ENCODE measurements at regions not wholly inside any gene's neighbourhood (a gene's known extent, or its start where the extent isn't known, plus 50 kb on each side); places are given as distances from the start of the nearest gene placed in this dataset.

DNA sequence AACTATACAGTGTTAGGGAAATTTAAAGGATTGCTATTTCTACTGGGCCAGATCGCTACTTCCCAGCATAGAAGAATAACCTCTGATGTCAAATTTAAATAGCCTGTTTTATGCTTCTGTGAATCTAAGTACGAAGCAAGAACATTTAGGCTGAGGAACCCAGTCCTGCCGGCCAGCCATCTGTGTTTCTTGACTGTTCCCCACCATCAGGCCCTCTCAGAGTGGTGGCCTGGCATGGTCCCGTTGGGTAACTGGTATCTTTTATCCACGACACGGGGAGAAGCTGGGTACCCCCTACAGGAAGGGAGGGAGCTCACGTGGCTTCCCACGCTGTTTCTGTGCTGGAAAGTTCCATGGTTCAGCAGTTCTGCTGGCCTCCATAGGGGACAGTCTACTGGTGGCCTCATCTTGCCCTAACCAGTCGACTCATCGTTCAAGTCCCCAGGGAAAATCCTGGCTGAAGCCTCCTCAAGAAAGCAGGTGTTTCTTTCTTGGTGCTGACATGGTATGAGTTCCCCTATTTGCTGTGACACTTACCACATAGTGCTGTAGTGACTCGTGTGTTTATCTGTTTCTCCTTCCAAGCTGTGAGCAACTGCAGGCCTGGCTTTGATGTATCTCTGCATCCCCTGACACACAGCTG is 201.7 kb upstream of the NLRP1 start:
- no peak for DNase-seq (ENCODE audit: low read depth)

DNA sequence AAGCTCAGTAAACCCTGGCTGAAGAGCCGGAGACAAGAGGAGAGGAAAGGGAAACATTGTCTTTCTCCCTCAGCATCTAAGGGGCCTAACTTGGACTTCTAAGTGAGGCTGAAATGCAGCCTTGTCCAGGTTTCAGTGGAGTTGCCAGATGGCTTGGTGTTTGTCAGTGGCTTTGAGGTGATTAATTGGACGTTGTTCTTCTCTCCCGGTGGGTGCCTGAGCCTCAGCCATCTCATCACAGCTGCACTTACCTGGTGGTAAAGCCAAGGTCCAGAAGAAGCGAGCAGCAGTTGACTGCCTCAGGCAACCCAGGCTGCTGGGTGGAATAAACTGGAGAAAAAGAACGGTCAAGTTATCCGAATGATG is 202.2 kb upstream of the NLRP1 start:
- DNase-seq (ENCODE audit: low read depth): no peak

DNA sequence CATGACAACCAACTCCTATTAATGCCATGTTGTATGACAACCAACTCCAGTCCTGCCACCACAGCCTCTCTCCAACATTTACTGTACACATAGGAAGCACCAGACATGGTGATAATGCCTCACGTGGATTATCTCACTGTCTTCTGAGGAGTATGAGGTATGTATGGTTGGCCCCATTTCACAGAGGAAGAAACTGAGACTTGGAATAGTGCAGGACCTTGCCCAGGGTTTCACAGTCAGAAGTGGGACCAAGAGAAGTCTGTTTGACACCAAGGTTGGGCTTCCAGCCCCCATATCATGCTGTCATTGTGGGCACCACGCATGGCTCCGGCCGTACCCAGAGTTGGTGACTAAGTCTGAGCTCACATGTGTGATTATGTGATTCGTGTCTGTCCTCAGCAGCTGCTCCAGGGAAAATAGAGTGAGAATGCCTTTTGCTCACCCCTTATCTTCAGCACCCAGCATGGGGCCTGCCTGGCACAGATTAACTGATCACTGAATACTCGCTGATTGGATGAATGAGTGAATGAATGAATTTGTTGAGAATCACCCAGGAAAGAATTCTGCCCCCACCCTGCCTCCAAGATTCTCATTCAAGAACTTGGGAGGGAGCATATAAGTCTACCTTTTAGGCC is 204.1 kb upstream of the NLRP1 start:
- DNase-seq (ENCODE audit: low read depth): no peak

DNA sequence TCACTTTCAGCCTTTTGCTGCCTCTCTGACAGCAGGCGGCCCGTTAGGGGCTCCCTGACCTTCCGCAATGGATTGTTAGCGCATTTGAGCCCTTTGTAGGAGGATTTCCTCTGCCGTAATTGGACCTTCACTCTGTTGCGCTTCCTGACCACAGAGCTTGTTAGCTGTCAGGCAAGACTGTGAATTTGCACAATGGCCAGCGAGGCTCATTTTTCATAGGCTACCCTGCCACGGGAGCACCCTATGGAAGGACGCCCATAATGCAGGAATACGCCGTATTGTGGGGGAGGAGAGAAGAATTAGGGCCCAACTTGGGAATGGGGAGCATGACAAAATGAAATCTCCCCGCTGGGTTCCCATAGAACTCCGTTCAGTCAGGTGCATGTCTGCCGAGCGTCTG is 205.2 kb upstream of the NLRP1 start:
- no peak for DNase-seq (ENCODE audit: low read depth)

DNA sequence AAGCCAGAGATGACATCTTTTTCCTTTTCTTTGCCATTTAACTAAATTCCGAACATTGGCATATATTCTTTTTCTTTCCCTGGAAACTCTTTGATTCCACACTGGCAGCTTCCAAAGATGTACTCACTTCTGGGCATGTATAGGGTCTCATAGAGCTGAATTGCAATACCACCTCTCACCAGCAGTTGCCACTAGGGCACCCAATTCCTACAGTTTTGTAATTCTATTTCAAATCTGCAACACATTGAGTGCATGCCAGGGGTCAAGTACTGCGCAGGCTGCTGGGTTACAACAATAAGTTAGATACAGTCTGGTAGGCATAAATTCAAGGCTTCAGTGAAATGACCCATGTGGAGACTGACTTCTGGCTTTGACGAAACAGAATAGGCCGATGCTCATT is 208.8 kb upstream of the NLRP1 start:
- no peak for DNase-seq (ENCODE audit: low read depth)

DNA sequence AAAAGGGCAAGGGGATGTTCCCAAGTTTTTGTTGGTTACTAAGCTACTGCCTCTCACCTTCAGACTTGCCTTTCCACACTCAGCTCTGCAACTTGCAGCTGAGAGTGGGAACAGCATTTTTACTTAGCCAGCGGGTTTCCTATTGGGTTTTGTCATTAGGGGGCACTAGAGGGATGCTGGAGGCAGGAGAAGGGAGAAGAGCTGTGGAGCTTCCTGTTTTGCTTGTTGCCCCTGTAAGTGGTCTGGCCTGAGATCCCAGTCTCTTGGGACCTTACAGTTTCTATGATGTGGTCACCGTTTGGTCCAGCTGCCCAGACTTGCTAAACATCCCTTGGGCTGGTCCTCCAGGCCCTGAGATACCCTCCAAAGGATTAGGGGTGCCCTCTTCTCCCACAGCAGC is 209.6 kb upstream of the NLRP1 start:
- DNase-seq (ENCODE audit: low read depth): no peak

DNA sequence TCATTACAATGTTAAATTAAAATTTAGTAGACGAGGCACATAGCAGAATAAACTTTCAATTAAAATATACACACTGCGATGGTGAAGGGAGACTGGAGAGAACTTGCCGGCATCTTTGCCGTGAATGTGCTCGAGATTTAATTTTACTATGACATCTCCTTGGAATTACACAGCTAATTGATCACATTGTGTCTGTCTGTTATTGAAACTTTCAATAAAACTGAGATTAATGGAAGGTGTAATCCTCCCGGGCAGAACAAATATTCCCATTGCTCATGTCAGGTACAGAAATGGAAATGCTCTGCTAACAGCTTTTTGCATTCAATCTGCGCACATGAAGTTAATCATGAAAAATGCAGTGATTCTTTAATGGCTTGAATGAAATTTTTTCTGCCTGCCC is 210.1 kb upstream of the NLRP1 start:
- DNase-seq (ENCODE audit: low read depth): no peak

DNA sequence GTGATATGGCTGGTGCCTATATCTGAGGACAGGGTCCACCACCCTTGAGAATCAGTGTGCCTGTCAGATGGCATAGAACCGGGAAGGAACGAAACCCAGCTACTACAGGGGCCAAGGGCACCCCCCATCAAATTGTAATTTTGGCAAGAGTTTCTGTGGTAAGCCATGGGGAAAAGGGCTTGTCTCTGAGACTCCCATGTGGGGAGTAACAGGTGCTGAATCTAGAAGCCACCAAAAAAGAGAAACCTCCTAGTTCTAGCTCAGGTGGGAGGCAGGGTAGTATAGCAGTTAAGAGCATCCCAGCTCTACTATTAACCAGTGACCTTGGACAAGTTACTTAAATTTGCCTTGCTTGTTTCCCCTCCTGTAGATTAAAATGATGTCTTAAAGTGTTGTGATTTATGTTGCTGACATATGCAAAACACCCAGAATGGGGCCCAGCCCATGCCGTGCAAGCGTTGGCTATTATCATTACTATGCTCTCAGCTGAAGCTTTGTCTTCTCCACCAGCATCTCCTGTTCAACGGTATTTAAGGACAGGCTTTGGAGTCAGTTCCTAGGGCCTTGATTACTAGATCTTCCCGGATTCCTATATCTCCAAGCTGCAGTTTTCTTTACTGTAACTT is 210.7 kb upstream of the NLRP1 start:
- no peak for DNase-seq (ENCODE audit: low read depth)

DNA sequence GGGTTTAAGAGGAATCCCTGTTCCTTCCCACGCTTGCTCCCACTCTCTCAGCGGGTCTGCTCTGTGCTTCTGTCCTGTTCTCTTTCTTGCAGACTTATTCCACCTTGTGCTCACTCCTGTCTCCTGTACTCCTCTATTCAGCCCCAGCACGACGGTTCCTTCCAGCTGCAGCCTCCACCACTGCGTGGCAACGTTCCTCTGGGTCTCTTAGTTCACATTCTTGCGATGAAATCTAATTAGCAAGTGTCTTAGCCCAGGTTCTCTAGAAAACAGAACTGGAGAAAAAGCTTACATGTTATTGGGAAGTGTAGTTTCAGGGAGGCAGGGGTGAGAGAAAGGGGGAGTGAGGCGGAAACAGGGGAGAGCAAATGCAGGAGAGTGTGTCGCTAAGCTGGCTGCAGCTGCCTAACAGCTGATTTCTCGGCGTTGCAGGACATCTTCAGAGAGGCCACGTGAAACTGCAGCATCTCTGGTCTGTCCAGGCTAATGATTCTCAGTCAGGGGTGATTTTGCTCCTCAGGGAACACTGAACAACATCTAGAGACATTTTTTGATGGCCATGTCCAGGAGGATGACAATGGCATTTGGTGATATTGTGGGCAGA is 213.2 kb upstream of the NLRP1 start:
- DNase-seq (ENCODE audit: low read depth): no peak

DNA sequence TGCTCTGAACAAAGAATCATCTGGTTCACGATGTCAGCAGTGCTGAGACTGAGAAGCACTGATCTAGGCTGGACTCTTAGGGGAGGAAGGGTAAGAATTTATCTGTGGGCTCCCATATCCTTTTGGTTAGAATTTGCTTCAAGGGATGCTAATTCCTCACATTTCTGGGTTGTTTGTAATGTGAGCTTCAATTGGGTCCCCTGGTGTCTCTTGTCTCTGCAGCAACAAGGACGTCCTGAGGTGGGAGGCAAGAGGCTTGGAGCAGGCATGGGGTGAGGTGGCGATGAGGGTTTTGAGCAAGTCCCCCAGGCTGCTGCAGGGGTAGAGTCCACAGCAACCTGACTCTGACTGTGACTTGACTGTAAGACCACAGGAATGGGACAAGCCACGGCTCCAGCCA is 213.8 kb upstream of the NLRP1 start:
- no peak for DNase-seq (ENCODE audit: low read depth)

DNA sequence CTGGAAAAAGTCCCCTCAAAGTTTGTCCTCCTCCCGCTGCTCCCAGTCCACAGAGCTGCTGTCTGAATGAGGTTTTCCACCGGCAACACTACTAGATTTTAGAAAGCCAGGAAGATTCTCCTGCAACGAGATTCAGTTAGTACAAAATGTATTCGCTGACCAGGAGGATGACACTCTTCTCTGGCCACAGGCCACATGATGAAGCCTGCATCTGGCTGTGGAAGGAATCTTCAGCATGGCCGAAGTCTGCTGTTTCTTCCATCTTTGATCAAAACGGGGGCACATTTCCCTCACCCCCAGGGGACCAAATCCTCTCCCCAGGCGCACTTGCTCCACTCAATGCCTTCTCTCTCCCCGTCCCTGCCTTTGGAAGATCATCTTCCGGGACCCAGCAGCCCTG is 215.8 kb upstream of the NLRP1 start:
- no peak for DNase-seq (ENCODE audit: low read depth)

DNA sequence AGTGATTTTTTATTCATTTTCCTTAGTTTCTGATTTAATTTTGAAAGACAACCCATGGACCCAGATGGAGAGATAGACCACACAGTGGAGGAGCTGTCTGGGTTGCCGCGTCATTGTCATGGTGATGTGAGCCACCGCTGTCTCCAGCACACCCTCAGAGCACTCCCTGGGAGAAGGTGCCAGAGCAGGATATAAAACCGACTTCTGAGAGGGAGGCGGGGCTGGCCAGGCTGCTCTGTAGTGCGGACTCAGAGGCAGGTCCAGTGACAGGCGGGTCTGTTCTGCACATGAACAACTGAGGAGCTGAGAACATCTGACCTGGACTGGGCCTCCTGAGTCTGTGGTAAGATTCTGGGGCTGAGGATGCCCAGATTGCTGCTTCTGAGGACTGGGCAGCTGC is 216.3 kb upstream of the NLRP1 start:
- DNase-seq (ENCODE audit: low read depth): no peak

DNA sequence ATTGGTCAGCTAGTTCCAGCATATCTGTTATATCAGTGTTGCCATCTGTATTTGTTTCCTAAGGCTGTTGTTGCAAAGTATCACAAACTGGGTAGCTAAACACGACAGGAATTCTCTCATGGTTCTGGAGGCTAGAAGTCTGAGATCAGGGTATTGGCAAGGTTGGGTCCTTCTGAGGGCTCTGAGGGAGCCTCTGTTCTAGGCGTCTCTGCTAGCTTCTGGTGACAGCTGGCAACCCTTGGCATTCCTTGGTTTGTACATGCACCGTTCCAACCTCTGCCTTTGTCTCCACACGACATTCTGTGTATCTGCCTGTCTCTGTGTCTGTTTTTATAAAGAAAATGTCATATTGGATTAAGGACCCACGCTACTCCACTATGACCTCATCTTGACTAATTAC is 219.9 kb upstream of the NLRP1 start:
- DNase-seq (ENCODE audit: low read depth): no peak

DNA sequence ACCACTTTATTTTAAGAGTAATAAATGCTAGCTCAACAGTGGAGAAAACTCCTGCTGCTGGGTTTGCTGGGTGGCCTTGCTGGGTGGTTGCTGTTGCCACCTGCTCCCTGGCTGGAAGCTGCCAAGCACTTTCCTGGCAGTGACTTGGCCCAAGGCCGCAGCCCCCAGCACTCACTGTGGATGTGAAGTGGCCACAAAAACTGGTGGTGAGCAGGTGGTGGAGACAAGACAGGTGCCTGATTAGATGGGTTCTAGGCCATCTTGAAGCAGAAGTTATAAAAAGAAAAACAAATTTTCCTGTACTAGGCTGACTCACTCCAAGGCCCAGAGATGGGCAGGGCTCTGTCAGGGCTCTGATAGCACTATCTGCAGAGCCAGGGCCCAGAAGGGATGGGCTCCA is 224.7 kb upstream of the NLRP1 start:
- no peak for DNase-seq (ENCODE audit: low read depth)

DNA sequence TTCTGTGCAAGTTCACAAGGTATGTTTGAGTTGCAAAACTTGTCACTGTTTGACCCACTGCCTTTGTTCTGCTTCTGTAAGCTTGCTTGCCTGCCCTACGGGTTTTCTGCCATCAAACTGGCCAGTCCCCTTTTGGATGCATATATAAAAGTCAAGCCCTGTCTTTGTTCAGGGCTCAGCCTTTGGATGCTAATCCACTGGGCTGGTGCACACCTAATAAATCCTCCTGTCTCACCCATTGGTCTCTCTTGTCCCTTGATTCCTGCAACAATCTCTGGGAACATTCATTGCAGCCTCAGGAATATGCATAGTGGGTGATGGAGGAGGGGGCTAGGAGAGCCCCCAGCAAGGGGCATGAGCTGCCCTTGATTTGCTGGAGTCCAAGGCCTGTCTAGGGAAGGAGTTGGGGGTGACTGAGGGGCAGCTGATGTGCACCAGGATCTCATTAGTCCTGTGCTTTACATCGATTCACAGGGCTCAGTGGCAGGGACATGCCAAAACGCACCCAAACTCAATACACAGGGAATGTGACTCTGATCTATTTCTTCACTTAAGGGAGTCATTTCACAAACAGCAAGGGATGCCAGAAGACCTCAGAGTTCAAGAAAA is 225.4 kb upstream of the NLRP1 start:
- DNase-seq (ENCODE audit: low read depth): no peak

DNA sequence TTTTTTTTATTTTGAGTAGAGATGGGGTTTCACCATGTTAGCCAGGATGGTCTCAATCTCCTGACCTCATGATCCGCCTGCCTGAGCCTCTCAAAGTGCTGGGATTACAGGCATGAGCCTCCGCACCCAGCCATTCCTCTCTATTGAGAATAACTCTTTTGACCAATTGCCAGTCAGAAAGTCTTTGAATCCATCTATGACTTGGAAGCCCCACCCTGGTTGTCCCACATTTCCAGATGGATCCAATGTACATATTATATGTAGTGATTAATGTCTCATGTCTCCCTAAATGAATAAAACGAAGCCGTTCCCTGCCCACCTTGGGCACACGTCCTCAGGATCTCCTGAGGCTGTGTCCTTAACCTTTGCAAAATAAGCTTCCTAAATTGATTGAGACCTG is 228.3 kb upstream of the NLRP1 start:
- DNase-seq (ENCODE audit: low read depth): no peak

DNA sequence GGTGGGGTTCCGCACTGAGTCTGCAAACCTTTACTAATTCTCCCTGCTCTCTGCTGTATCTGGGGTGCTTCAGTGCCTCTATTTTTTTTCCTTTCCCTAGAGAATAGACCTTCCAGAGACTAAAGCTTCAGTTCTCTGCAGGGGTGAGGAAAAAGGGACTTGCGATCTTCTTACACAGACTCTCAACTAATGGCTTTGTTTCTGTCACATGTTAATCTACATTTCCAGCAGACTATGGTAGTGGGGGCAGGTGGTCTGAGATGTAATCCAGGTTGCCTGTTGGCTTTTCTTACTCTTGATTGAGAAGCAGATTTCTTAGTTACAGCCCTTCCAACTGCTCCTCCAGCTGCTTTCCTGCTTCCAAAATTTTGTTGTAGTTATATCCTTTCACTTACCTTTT is 229.0 kb upstream of the NLRP1 start:
- DNase-seq (ENCODE audit: low read depth): no peak

DNA sequence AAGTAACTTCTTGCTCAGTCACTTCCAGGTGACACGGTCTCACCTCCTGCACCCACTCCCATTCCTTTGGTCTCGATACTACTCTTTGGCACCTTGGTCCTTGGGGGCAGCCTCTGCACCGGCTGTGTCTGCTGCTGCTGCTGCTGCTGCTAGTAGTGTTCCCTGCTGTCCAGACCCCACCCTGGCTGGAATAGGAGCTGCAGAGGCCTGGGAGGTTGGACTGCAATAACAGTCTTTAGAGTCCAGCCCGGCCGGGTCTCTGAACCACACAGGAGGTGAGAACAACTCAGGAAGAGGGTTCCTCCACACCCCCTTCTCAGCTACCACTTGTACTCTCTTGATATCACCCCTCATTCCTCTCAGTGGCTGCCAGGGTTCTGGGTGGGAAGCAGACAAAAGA is 231.1 kb upstream of the NLRP1 start:
- DNase-seq (ENCODE audit: low read depth): no peak

DNA sequence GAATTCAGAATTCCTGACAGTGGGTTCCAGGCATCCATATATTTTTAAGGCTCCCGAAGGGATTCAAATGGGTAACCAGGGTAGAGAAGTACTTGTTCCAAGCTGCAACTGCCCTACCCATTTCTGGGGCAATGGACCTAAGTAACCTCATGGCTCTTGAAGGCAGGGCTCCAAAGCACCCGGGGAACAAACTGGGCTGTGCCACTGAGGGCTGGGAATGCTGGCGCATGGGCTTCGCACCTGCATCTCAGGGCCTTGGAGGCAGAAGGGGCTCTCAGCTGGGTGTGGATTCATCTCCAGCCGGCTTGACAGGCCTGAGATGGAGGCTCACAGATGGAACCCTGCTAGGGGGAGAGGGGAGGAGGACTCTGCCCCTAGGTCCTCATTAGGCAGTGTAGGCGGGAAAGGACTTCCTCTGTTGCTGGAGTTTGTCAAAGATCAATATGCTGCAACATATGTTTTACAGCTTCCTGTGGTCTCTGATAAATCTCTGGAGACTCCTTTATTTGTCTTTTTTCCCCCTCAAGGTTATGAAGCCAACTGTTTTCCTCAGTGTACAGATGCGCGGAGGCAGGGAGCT is 232.3 kb upstream of the NLRP1 start:
- no peak for DNase-seq (ENCODE audit: low read depth)

DNA sequence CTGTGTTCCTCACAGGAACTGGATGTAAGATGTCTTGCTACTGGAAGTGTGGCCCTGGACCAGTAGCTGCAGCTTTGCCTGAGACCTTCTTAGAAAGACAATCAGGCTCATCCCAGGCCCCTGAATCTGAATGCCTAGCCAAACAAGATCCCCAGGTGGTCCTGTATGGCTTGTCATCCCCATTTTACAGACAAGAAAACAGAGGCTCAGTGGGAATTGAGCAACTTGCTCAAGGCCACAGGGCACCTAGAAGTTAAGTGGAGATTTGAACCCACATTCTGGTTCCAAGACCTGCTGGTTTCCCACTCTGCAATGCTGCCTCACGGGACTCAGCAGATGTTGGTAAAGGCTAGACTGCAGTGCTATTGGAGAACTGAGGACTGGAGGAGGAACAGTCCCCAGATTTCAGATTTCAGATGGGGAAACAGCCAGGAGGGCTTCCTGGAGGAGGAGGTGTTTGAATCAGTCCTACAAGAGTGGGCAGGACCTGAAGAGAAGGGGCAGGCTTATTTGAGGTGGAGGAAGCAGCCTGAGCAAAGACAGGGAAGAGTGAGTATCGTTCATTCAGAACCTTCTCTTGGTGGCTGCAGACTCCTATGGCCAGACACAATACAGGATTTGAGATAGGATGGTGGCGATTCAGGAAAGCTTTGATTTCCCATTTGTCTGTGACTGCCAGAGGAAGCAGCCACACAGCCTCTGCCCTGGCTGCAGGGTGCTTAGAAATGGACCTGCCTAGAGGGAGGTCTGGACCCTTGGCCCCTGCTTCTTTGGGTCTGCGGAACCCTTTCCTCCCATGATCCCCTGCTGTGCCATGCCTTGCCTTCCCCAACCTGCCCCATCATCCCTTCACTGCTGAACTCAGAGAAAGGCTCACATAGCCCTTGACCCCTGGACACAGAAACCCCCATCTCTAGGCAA is 233.4 kb upstream of the NLRP1 start:
- DNase-seq (ENCODE audit: low read depth): no peak

DNA sequence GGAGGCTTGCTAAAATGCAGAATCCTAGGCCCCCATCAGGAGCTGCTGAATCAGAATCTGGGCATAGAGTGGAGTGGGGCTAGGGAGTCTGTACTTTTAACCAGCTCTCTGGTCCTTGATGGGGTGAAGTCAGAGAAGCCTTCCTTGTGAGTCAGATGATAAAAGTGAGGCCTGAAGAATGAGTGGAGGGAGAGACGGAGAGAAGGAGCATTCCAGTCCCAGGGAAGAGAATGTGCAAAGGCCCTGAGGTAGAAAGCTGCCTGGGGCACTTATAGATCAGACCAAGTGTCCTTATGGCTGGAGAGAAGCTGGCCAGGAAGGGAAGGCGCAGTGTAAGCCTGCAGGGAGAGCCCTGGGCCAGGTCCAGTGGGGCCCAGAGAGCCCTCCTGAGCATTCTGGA is 235.1 kb upstream of the NLRP1 start:
- no peak for DNase-seq (ENCODE audit: low read depth)
